HEK293 (cell line): ENCODE measurements at regions not wholly inside any gene's neighbourhood (a gene's known extent, or its start where the extent isn't known, plus 50 kb on each side); places are given as distances from the start of the nearest gene placed in this dataset.

Experiments
- BCL11B ChIP-seq: fragments of 450-650 bp; formaldehyde crosslinking; IDR thresholded peaks from 2 replicates; pipeline ENCODE4 v1.5.1; 2016; ENCODE audit warnings: low read depth, missing biosample characterization, missing genetic modification characterization
- HOXA7 ChIP-seq: sonication (generic); formaldehyde crosslinking; IDR thresholded peaks from 2 replicates; pipeline ENCODE4 v1.8.1; 2022; ENCODE audit warnings: missing genetic modification reagents, borderline replicate concordance
- MZF1 ChIP-seq: fragments of 450-650 bp; formaldehyde crosslinking; IDR thresholded peaks from 2 replicates; pipeline ENCODE4 v1.5.1; 2017; ENCODE audit warnings: missing biosample characterization, missing genetic modification characterization, borderline replicate concordance
- ZBTB21 ChIP-seq: fragments of 450-650 bp; formaldehyde crosslinking; IDR thresholded peaks from 2 replicates; pipeline ENCODE4 v1.5.1; 2017; ENCODE audit warnings: missing biosample characterization, missing genetic modification characterization
- ZNF555 ChIP-seq: fragments of 450-650 bp; formaldehyde crosslinking; conservative IDR thresholded peaks from 2 replicates; pipeline ENCODE4 v1.5.1; 2017; ENCODE audit warnings: missing biosample characterization, mild to moderate bottlenecking, missing genetic modification characterization, inconsistent platforms
- ZNF629 ChIP-seq: fragments of 450-650 bp; formaldehyde crosslinking; IDR thresholded peaks from 2 replicates; pipeline ENCODE4 v1.5.1; 2017; ENCODE audit warnings: missing biosample characterization, missing genetic modification characterization
- ZNF670 ChIP-seq: fragments of 450-650 bp; formaldehyde crosslinking; IDR thresholded peaks from 2 replicates; pipeline ENCODE4 v1.5.1; 2016; ENCODE audit warnings: missing biosample characterization, missing genetic modification characterization, low read depth
- ZNF768 ChIP-seq: fragments of 450-650 bp; formaldehyde crosslinking; IDR thresholded peaks from 2 replicates; pipeline ENCODE4 v1.5.1; 2018; ENCODE audit warnings: missing biosample characterization, mild to moderate bottlenecking, missing genetic modification characterization
- ZNF792 ChIP-seq: fragments of 450-650 bp; formaldehyde crosslinking; IDR thresholded peaks from 2 replicates; pipeline ENCODE4 v1.5.1; 2016; ENCODE audit warnings: missing biosample characterization, missing genetic modification characterization
- ZNF843 ChIP-seq: fragments of 450-650 bp; formaldehyde crosslinking; IDR thresholded peaks from 2 replicates; pipeline ENCODE4 v1.5.1; 2016; ENCODE audit warnings: missing biosample characterization, missing genetic modification characterization
- ZXDB ChIP-seq: fragments of 450-650 bp; formaldehyde crosslinking; IDR thresholded peaks from 2 replicates; pipeline ENCODE4 v1.5.1; 2016; ENCODE audit warnings: missing biosample characterization, missing genetic modification characterization
- TF ChIP-seq, protein P1 (sequence below): fragments of 450-650 bp; formaldehyde crosslinking; IDR thresholded peaks from 2 replicates; pipeline ENCODE4 v1.5.1; 2016; ENCODE audit warnings: missing biosample characterization, missing genetic modification characterization
- TF ChIP-seq, protein P2 (sequence below): fragments of 450-650 bp; formaldehyde crosslinking; IDR thresholded peaks from 2 replicates; pipeline ENCODE4 v1.5.1; 2016; ENCODE audit warnings: missing biosample characterization, missing genetic modification characterization, low read depth
- TF ChIP-seq, protein P3 (sequence below): fragments of 450-650 bp; formaldehyde crosslinking; IDR thresholded peaks from 2 replicates; pipeline ENCODE4 v1.5.1; 2016; ENCODE audit warnings: missing biosample characterization, missing genetic modification characterization

DNA sequence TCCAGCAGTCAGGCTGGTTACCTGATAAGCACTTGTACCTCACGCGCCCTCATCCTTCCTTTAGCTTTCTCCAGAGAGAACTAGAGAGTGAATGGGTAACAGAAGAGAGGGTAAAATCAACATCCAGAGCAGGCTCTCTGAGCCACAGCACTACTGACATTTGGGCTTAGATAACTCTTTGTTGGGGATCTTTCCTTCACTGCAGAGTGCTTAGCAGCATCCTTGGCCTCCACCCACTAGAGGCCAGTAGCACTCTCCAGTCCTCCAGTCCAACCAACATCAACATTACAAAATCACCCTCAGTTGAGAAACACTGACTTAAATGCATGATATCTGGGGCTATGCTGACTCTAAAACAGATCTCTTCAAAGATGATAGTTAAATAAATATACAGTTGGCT is 220.7 kb downstream of the TACR3 start:
- TF ChIP-seq ZNF792 (tag by site-specific recombination) = no peak
- TF ChIP-seq MZF1 (tag by site-specific recombination) = no peak
- no peak for TF ChIP-seq ZBTB21
- TF ChIP-seq, protein P1, sequence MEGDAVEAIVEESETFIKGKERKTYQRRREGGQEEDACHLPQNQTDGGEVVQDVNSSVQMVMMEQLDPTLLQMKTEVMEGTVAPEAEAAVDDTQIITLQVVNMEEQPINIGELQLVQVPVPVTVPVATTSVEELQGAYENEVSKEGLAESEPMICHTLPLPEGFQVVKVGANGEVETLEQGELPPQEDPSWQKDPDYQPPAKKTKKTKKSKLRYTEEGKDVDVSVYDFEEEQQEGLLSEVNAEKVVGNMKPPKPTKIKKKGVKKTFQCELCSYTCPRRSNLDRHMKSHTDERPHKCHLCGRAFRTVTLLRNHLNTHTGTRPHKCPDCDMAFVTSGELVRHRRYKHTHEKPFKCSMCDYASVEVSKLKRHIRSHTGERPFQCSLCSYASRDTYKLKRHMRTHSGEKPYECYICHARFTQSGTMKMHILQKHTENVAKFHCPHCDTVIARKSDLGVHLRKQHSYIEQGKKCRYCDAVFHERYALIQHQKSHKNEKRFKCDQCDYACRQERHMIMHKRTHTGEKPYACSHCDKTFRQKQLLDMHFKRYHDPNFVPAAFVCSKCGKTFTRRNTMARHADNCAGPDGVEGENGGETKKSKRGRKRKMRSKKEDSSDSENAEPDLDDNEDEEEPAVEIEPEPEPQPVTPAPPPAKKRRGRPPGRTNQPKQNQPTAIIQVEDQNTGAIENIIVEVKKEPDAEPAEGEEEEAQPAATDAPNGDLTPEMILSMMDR (tag by site-specific recombination) = no peak
- TF ChIP-seq ZNF629 = no peak
- TF ChIP-seq, protein P2, sequence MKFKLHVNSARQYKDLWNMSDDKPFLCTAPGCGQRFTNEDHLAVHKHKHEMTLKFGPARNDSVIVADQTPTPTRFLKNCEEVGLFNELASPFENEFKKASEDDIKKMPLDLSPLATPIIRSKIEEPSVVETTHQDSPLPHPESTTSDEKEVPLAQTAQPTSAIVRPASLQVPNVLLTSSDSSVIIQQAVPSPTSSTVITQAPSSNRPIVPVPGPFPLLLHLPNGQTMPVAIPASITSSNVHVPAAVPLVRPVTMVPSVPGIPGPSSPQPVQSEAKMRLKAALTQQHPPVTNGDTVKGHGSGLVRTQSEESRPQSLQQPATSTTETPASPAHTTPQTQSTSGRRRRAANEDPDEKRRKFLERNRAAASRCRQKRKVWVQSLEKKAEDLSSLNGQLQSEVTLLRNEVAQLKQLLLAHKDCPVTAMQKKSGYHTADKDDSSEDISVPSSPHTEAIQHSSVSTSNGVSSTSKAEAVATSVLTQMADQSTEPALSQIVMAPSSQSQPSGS (tag by site-specific recombination) = no peak
- no peak for TF ChIP-seq BCL11B (tag by site-specific recombination)
- no peak for TF ChIP-seq ZNF843 (tag by site-specific recombination)
- TF ChIP-seq, protein P3, sequence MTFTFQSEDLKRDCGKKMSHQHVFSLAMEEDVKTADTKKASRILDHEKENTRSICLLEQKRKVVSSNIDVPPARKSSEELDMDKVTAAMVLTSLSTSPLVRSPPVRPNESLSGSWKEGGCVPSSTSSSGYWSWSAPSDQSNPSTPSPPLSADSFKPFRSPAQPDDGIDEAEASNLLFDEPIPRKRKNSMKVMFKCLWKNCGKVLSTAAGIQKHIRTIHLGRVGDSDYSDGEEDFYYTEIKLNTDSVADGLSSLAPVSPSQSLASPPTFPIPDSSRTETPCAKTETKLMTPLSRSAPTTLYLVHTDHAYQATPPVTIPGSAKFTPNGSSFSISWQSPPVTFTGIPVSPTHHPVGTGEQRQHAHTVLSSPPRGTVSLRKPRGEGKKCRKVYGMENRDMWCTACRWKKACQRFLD (tag by site-specific recombination) = no peak
- TF ChIP-seq ZXDB (tag by site-specific recombination) = no peak
- TF ChIP-seq ZNF555 (tag by site-specific recombination) = no peak
- no peak for TF ChIP-seq HOXA7 (CRISPR knock-in tag)
- TF ChIP-seq ZNF768 = no peak
- no peak for TF ChIP-seq ZNF670 (tag by site-specific recombination)
